ENCODE measurements at regions not wholly inside any gene's neighbourhood (a gene's known extent, or its start where the extent isn't known, plus 50 kb on each side); places are given as distances from the start of the nearest gene placed in this dataset.
"Not testable (repeated sequence)": the region's sequence is repeated elsewhere in the genome, so short reads cannot be mapped to it uniquely, and the experiment has no call there.

DNA sequence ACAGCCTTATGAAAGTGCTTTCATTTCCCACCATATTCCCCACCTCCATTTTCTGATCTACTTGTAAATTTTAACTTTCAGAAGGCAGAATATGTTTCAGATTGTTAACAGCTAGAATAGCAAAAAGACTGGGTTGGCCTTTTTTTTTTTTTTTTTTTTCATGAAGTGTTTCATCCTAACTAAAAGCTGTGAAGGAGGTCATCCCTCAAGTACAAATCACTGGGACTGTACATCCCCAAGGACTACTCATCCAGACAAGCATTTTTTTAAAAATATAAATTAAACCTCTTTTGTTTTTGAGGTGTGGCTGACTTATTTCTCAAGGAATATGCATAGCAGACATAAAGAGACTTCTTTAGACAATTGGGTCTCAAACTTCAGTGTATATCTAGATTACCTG is 542.1 kb upstream of the TUSC1 start:
- DNase-seq: no peak

DNA sequence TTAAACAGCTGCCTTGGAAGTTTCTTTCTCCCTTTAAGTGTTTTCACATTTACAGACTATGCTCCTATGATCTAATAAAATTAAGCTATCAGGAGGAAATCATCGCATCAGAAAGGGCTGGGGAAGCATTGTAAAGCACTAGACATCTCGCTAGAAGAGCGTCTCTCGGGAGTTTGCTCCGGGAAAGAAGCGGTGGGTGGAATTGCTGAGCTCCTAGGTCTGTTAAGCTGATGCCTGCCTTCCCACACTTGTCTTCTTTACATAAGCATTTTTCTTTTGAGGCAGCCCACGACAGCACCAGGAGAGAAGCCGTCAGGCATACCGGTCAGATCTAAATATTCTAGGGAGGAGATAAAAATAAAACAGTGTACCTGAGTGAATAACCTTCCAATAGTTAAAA is 541.7 kb upstream of the TUSC1 start:
- no peak for DNase-seq

DNA sequence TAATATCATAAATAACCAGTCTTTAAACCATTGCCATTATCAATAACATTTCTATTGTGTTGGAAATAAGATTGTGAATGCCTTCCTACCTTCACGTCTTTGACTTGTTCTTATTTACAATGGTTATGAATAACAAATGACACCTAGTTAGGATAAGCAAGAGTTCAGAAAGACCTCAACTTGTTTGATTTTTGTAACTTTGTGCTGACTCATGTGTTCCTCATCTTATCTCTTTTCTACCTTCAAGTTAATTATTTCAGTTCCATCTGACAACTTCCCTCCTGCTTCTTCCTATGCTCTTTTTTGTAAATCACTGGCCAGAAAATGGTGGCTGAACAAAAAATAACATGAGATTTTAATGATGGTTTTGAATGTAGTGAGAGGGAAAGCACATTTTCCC is 538.5 kb upstream of the TUSC1 start:
- DNase-seq: no peak

DNA sequence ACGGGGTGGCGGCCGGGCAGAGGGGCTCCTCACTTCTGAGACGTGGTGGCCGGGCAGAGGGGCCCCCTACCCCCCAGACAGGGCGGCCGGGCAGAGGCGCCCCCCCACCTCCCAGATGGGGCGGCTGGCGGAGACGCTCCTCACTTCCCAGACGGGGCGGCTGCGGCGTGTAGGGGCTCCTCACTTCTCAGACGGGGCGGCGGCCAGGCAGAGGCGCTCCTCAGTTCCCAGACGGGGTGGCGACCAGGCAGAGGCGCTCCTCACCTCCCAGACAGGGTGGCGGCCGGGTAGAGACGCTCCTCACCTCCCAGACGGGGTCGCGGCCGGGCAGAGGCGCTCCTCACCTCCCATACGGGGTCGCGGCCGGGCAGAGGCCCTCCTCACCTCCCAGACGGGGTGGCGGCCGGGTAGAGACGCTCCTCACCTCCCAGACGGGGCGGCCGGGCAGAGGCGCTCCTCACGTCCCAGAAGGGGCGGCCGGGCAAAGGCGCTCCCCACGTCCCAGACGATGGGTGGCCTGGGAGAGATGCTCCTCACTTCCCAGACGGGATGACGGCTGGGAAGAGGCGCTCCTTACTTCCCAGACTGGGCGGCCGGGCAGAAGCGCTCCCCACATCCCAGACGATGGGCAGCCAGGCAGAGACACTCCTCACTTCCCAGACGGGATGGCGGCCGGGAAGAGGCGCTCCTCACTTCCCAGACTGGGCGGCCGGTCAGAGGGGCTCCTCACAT is 536.6 kb upstream of the TUSC1 start:
- DNase-seq: not testable (repeated sequence)

DNA sequence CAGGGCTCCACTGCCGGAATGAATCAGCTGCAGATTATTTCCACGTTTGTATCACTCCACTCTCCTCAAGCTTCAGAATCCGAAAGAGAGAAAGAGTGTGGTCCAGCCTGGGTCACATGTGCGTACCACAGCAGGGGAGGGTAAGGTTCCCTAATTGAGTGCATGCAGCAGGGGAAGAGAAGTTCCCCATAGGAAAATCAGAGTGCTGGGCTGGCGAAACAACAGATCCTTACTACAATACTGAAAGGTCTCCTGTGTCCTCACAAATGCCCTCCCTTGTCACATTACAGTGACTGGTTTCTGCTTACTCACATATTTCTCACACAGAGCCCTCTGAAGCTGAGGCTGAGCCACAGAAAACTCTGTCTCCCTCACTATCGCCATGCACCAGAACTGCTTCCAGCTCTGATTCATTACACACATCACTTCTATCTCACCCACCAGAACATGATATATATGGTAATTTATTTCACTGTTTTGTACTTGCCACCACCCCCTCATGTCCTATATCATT is 532.2 kb upstream of the TUSC1 start:
- no peak for DNase-seq

DNA sequence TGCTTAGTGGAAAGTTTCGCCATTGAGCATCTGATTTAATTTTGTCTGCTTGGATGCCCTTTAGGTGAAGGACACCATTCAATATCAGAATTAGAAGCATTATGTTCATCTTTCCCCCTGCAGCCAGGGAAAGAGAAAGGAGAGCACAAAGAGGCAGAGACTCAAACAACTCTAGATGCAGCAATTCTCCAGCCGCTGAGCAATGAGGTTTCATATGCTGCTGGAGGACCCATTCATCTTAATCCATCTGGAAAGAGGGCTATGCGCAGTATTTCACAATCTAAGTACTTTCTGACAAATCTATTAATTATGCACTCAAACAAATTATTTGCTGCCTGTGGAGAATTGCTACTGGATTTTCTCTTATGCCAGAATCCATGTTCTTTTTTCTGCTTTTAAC is 527.0 kb upstream of the TUSC1 start:
- no peak for DNase-seq

DNA sequence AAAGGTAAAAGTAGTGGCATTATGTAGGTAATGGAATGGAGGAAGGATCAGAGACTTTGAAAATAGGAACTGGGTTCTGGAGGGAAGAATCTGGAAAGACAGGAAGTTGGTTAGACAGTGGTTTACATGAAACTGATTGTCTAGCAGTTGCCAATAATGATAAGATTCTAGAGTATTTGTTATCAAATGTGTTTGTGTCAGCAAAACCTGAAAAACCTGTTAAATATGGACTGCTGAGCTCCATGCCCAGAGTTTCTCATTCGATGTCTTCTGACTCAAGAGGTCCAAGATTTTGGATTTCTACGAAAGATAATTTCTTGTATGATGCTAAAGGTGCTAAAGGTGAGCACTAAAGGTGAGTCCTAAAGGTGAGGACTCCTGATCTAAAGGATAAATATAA is 515.0 kb upstream of the TUSC1 start:
- no peak for DNase-seq

DNA sequence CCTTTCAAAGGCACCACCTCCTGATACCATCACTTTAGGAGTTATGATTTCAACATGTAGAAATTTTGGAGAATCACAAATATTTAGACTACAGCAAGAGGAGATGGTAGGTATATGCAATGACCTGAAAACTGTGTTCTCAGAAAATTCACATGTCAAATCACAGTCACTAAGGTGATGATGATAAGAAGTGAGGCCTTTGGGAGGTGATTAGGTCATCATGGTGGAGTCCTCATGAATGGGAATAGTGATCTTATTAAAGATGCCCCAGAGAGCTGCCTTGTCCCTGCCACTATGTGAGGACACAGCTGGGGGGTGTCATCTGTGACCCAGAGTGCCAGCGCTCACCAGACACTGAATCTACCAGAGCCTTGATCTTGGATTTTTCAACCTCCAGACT is 513.5 kb upstream of the TUSC1 start:
- DNase-seq: no peak

DNA sequence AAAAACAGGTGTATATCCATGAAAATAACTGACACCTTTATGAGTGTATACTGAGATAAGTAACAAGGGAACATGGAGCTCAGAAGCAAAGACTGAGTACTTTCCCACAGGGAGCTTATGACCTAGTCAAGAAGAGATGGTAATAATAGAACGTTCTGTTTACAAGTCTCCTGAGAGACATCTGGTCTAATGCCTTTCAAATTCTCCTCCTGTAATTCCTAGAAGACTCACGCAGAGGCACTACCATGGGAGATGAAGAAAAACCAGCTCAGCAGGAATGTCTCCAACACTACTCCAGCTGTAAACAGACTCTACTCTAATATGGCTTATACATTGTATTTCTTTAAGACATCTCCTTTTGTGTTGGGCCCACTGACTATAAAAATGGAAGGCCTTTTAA is 503.6 kb upstream of the TUSC1 start:
- DNase-seq: no peak

DNA sequence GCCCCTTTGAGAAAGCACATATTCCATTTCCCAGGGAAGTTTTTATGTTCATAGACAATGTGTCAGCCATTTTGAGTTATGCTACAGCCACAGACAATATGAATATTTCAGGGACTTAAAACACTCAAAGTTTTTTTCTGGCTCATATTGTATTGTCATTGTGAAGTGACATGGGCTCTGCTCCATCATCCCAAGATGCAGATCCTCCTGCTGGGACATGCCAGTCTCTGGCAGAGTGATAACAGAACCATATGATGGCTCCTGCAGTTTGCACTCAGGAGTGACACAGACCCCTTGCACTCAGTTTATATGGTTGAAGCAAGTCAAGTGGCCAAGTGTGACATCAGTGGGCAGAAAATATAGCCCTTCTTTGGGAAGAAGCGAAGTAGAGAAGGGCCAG is 498.4 kb upstream of the TUSC1 start:
- no peak for DNase-seq

DNA sequence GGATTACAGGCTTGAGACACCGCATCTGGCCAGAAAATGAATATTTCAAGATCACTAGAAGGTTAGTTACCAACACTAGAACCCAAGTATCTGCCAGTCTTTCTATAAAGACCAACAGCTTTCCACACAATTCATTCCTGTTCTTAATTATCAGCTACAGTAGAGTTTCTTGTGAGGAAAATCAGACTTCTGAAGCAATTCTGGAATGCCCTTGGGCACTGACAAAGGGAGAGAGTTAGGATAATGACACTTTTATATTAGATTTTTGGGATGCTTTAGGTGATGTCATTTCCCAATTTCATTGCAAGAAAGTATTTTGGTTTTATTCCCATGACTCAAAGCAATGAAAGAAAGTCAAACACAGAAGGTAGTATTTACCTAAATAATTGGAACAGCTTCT is 497.0 kb upstream of the TUSC1 start:
- DNase-seq: no peak

DNA sequence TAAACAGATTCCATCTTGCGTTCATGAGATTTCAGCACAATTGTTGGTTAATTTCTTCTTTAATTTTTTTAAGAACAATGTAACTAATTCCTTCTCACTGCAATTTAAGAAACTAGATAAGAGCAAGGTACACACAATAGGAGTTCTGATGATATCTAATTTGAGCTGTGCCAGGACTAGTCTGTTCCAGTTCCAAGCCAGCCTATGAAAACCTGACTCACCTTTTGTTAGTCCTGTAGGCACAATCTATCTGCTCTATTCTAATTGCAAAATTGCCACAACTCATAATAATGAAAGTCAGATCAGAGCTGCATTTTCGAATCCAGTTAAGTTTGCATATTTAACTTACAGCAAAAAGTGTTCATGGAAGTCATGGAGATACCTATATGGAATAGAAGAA is 494.1 kb upstream of the TUSC1 start:
- DNase-seq: no peak

DNA sequence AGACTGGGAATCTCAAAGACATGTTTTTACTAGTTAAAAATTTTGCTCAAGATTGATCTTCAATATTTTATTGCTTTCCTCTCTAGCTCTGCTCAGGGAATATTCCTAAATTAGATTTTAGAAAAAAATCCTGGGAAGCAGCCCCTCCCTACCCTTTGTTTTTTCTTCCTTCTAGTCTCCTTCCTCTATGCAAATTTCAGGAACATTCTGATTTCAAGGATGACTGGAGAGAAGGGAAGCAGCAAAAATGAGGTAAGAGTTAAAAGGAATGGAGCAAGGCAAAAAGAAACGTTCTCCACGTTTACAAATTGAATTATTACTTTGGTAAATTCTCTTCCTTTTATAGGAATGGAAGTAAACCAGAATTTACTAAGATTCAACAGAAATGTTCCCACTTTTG is 493.4 kb upstream of the TUSC1 start:
- no peak for DNase-seq

DNA sequence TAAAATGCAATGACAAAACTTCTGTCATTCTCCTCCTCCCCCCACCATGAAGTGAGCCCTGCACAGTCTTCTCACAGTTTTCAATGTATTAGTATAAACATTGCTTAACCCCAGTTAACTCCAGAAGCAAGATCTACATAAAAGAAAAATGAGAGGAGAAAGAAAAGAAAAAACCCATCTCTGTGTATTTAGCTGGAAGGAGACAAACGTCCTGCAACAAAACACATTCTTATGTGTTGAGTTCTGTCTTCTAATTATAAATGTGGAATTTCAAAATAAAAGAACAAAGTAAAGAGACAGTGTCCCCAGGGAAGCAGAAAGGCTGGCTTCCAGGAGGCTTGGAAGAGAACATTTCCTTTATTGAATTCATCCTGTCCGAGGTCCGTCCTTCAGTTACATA is 491.9 kb upstream of the TUSC1 start:
- DNase-seq: no peak

DNA sequence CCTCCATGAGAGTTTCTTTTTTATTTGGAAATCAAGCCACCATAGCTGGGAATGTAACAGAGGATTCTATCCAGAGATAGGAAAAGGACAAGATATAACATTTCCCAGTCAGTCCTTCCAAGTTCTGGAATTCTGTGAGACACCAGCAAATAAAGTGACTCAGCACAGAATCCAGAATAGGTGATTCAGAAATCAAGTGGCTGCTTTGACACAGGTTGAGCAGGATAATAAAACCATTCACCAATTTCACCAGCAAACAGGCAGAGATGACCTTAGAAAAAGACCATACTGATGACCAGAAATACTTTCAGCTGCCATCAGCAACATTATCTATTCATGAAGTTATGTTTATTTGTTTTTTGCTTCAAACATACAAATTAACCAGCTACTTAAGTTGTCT is 491.5 kb upstream of the TUSC1 start:
- DNase-seq: no peak

DNA sequence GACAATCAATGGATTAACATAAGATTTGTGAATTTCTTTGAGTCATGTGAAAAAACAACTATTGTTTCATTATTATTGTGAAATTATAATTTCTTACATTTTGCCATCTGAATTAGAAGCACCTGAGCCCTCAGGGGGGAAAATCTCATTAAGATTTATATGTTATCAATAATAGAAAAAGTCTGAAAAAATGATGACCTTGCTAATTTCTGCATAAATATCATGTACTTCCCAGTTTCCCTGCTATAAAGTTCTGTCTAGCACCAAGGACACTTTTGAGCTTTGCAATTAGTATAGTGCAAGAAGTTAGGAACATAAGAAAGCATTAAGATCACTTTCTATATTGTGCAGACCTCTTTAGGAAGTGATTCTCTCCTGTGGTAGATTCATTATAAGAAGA is 488.3 kb upstream of the TUSC1 start:
- DNase-seq: no peak

DNA sequence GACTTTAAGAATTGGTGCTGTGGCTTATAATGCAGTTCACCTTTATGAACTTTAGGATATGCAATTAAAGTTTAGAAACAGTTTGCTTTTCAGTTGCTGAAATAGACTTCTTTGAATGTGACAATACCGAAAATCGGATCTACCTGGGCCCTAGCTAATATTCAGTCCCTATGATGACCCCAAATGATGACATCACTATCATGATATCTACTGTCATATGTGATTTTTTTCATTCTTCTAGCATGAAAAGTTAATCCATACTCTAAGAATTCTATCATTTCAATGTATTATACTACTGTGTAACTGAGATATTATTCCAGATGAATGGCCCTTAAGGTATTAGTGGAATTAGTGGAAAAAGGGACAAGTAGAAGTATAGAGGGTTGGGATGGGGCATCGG is 487.2 kb upstream of the TUSC1 start:
- DNase-seq: no peak

DNA sequence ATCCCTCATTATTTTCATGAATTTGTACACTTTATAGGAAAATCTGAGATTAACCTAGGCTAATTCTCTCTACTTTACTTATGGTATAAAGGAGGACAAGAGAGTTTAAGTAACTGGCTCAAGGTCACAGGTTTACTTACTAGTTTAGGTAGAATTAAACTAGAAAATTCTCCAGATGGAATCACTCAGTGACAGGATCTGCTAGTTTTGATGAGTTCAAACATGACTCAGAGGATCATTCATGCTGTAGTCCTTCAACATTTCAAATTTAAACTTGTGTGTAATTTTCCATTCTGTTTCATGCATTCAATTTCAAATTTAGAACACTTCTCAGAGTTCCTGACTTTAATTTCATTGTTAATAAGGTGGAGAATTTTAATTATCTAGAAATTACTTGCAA is 485.7 kb upstream of the TUSC1 start:
- no peak for DNase-seq

DNA sequence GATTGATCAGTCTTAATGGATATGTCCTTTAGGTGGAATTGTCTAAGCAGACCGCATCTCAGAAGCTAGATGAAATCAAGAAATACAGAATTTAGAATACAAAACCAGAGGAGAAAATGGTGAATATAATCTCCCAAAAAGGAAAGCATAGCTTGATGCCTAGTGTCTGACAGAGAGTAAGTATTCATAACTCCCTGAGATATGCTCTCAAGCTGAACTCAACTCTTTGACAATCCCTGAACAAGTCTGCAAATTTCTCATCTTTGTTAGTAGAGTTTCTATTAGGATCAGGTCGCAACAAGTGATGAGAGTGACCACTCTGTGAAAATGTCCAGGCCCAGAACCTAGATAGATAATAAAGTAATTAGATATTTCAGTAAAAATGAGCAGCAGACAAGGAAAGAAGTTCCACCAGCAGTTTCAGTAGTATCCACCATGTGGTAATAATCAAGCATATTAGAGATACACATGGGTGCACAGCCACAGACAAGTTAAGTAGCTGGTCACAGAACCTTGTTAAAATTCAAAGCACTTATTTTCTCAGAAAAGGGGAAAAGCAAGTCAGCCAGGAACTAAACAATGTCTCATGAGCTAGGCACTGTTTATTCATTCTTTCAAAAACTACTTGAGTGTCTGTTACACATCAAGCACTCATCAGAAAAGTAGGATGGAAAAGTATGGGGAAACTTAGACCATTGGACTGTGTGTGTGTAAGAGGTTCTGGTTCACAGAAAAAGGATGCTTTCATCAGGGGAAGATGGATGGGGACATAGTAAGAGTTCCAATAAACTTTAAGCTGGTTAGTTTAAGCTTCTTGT is 481.5 kb upstream of the TUSC1 start:
- no peak for DNase-seq

DNA sequence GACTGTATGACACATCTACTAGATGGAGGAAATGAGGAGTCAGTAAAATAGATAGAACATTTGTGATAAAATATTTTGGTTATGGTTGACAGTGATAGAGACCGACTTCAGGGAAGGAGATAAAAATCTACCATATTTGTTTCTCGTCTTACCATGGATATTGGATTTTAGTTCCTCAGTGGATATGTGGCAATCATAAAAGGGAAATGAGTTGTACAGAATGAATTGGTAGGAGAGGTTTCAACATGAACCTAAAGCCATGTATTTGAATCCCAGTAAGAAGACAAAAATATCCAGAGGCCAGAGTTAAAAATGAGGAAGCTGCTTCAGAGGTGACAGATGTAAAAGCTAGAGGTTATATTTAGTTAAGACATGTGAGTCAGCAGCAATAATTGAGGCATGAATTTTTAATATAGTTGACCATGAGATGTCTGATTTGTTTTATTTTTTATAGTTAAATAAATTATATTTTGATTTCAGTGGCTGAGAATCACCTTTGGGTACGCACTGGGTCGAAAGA is 480.4 kb upstream of the TUSC1 start:
- no peak for DNase-seq

DNA sequence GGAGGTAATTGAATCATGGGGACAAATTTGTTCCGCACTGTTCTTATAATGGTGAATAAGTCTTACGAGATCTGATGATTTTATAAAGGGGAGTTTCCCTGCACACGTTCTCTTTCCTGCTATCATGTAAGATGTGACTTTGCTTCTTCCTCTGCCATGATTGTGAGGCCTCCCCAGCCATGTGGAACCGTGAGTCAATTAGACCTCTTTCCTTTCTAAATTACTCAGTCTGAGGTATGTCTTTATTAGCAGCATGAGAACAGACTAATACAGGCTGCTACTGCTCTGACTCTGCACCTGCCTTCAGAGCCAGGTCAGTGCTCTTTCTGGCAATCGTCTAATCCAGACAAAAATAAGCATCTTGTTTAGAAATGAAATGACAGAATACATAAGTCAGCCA is 479.2 kb upstream of the TUSC1 start:
- DNase-seq: no peak

DNA sequence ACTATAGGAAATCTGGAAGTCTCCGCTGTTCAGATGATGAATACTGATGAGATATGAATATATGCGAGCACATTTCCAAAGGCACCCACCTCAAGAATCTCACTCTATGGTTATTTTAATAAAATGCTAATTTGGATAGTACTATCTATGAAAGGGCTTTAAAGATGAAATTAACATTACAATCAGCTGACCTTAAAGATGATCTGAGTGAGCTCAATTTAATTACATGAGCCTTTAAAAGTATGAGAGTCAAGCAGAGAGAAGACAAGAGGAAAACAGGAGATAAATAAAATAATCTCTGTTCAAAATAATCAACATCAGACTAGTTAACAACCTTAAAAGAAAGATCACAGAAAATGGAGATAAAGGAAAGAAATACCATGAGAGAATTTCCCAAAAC is 474.1 kb upstream of the TUSC1 start:
- DNase-seq: no peak

DNA sequence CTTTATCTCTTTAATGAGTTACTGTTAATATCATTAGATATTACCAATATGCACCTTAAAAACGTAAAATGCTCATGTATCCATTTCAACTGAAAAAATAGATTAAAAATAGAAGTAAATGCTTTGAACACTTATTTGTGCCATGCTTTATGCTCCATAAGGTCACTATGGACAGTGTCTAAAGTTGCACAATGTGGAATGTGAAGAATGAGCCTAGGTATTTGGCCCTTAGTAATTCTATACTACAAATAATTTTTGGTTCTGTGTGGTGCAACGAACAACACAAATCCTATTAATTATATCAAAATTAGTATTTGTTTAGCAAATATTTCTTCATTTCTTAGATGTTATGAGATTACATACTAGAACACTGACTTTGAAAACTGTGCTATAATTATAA is 469.9 kb upstream of the TUSC1 start:
- no peak for DNase-seq

DNA sequence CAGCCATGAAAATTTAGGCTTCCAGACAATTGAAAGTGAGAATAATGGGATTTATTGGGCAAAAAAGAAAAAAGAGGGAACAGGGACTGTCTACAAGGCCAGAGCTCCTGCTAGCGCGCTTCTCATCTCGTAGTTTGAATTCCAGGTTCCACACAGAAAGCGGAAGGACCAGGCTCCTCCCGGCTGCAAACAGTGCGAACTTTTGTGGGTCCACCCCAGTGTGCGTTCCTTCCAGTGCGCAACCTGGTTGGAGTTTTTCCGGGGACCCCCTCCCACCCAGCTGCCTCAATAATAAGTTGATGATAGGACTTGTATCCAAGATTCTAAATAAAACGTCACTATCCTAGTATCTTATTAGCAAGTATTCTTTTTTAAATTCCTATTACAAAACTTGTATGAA is 467.7 kb upstream of the TUSC1 start:
- DNase-seq: no peak

All from NCI-H1105 treated with DMSO at 0.1 percent for 48 hours (cell line).